ENCODE measurements at regions not wholly inside any gene's neighbourhood (a gene's known extent, or its start where the extent isn't known, plus 50 kb on each side); places are given as distances from the start of the nearest gene placed in this dataset.

DNA sequence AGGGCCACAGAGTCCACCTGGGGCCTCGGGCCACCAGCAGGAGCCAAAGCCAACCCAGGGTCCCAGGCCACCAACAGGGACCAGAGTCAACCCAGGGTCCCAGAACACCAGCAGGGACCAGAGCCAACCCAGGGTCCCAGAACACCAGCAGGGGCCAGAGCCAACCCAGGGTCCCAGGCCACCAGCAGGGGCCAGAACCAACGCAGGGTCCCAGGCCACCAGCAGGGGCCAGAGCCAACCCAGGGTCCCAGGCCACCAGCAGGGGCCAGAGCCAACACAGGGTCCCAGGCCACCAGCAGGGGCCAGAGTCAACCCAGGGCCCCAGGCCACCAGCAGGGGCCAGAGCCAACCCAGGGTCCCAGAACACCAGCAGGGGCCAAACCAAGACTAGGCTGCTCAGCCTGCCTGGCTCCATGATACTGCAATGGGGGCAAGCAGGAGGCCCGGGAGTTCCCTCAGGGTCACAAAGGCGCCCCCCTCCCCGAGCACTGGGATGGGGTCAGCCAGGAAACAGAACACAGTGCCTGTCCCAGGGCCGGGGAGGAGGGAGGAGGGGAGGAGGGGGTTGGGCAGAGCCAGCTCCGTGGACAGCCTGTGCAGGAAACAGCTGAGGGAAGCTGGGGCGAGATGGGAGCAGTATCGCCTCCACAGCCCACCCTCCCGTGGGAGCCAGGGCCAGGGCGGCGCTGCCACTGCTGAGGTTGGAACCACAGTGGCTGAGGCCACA is 62.0 kb upstream of the PRR5 start (continued):
- no peak for TF ChIP-seq HSF1 (IDR thresholded peaks at IDR 0.05; ENCODE audit: low read depth, low read length)
- no peak for TF ChIP-seq RB1 (IDR thresholded peaks at IDR 0.05; ENCODE audit: borderline replicate concordance)
- no peak for TF ChIP-seq PAX8 (IDR thresholded peaks at IDR 0.05)
- TF ChIP-seq CREB1 (IDR thresholded peaks at IDR 0.05; ENCODE audit: low read depth): no peak
- no peak for TF ChIP-seq IRF4 (IDR thresholded peaks at IDR 0.05; ENCODE audit: low read depth, low read length)

DNA sequence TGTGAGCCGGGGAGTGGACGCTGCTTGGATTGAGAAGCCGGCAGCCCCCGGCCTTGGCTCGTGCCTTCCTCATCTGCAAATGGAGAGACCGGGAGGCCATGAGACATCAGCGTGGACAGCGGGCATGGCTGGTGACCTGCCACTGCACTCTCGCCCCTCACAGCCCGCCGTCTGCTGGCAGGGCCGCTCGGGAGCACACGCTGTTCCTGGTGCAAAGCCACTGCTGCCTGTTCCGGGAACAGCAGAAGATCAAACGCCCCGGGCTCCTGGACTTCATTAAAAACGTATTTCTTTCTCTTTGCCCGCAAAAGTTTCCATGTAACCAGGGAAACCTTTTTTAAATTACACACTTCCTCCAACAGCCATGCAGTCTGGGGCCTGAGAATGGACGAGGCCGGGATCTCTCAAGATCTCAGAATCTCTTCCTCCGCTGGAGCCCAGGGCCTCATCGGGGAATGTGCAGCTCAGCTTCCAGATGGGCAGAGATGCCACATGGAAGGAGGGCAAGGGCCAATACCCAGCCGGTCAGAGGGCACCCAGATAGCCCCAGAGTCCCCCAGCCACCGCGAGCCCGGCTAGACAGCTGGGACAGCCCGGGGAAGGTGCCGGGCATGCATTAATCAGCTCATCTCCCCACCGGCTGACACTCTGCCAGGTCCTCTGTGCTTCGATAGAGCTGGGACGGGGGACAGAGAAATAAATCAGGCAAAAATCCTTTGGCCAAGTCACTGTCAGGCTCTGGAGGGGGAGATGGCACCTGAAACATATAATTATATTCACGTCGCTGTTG is 62.8 kb upstream of the PRR5 start:
- Histone ChIP-seq H3K4me1 (ENCODE audit: control insufficient read depth, insufficient read depth, low read length) (no peaks in the 10 kb centered on the region), H3K27ac (ENCODE audit: control insufficient read depth, insufficient read depth) (no peak overlapping the region), H3K4me2 (ENCODE audit: control insufficient read depth, insufficient read depth) (no peak overlapping the region), H3K4me3 (no peak overlapping the region), H3K27me3 (replicated peaks in 1 of 2; ENCODE audit: control insufficient read depth in 2 of 2, insufficient read depth in 2 of 2, low read length in 1 of 2) (no peaks in the 10 kb centered on the region; a peak in 1 of 4 replicates), H3K9ac (ENCODE audit: control insufficient read depth, insufficient read depth, low read length) (no peak overlapping the region), H2AFZ (ENCODE audit: control insufficient read depth, low read depth, low read length) (no peak overlapping the region), H3K79me2 (ENCODE audit: control insufficient read depth, insufficient read depth, low read length) (no peaks in the 10 kb centered on the region), H3K9me3 (replicated peaks; ENCODE audit: control insufficient read depth, insufficient read depth, low read length) (no peaks in the 10 kb centered on the region), H3K36me3 (ENCODE audit: control insufficient read depth in 2 of 2, insufficient read depth in 2 of 2, low read length in 1 of 2) (no peaks in the 10 kb centered on the region), H4K20me1 (ENCODE audit: control insufficient read depth, insufficient read depth) (no peaks in the 10 kb centered on the region)
- ChIA-PET POLR2A (no interaction called here), CTCF (no interaction called here), RAD21 (ENCODE audit: unreplicated experiment) (no interaction called here), SMC1A (ENCODE audit: uncharacterized antibody, unreplicated experiment) (no interaction called here)
- intact Hi-C loops (cut with micrococcal nuclease; ENCODE audit: unreplicated experiment): no loop called here
- TF ChIP-seq ATF7 (IDR thresholded peaks at IDR 0.05; ENCODE audit: low read depth) (no peak), ASH2L (IDR thresholded peaks at IDR 0.05; ENCODE audit: borderline replicate concordance, low read depth) (no peak), CEBPZ (IDR thresholded peaks at IDR 0.05; ENCODE audit: low read depth, low read length) (no peak), FOXK2 (IDR thresholded peaks at IDR 0.05) (no peak), PAX8 (IDR thresholded peaks at IDR 0.05) (no peak), ZZZ3 (IDR thresholded peaks at IDR 0.05; ENCODE audit: control insufficient read depth, insufficient read length, low read depth) (no peak), MEF2A (IDR thresholded peaks at IDR 0.05; ENCODE audit: insufficient read depth, low read depth, low read length) (no peak), KDM1A (IDR thresholded peaks at IDR 0.05; ENCODE audit: borderline replicate concordance) (no peak), POLR2A (IDR thresholded peaks at IDR 0.05; ENCODE audit: low read depth, low read length) (no peak), USF2 (IDR thresholded peaks at IDR 0.05; ENCODE audit: borderline replicate concordance, low read depth, low read length) (no peak), HSF1 (IDR thresholded peaks at IDR 0.05; ENCODE audit: low read depth, low read length) (no peak)
- in situ Hi-C loops (cut with MboI): no loop called here
- ATAC-seq (no peak), FAIRE-seq (no peak), DNase-seq (ENCODE audit: low read depth, low spot score) (no peak)
- WGBS (ENCODE audit: insufficient coverage, insufficient replicate concordance, low lambda C conversion rate, missing lambda C conversion rate): 40% methylated on average over 34 of the region's 34 CpGs
- BruUV-seq (replicated peaks): no TSS peak
